Neural cell (in vitro differentiated cells): ENCODE measurements at regions not wholly inside any gene's neighbourhood (a gene's known extent, or its start where the extent isn't known, plus 50 kb on each side); places are given as distances from the start of the nearest gene placed in this dataset.

Experiments used
- H2AFZ ChIP-seq: fragments of 200-600, 300-800 bp; sonication (generic), shearing (Covaris generic); 2 replicates; pipeline ENCODE4 v1.6.0; 2014; ENCODE audit warnings: low read depth, mild to moderate bottlenecking, antibody characterized with exemption, low read length, moderate library complexity
- H3F3A ChIP-seq: fragments of 200-600 bp; shearing (Covaris generic); 2 replicates; pipeline ENCODE4 v1.6.1; 2016; ENCODE audit warnings: mild to moderate bottlenecking, moderate library complexity, mixed read lengths, antibody characterized with exemption, low read length; ENCODE audit not compliant: insufficient read depth, poor library complexity, severe bottlenecking
- H3K27ac ChIP-seq: fragments of 200-600, 300-800 bp; sonication (generic), shearing (Covaris generic); 2 replicates; pipeline ENCODE4 v1.5.1; 2014; ENCODE audit warnings: mild to moderate bottlenecking, low read length, moderate library complexity
- H3K27me3 ChIP-seq: fragments of 300-800, 200-600 bp; sonication (generic), shearing (Covaris generic); 2 replicates; pipeline ENCODE4 v1.6.0; 2014; ENCODE audit warnings: mild to moderate bottlenecking, low read depth, low read length, moderate library complexity; ENCODE audit not compliant: insufficient read depth
- H3K36me3 ChIP-seq: fragments of 300-800, 200-600 bp; sonication (generic), shearing (Covaris generic); 2 replicates; pipeline ENCODE4 v1.5.1; 2014; ENCODE audit warnings: mild to moderate bottlenecking, antibody characterized with exemption, low read length, moderate library complexity; ENCODE audit not compliant: insufficient read depth
- H3K4me2 ChIP-seq: fragments of 300-800, 200-600 bp; sonication (generic), shearing (Covaris generic); 2 replicates; pipeline ENCODE4 v1.6.0; 2014; ENCODE audit warnings: mild to moderate bottlenecking, low read length
- H3K4me3 ChIP-seq: fragments of 300-800, 200-600 bp; sonication (generic), shearing (Covaris generic); 2 replicates; pipeline ENCODE4 v1.5.1; 2014; ENCODE audit warnings: mild to moderate bottlenecking, low read length, moderate library complexity
- H3K79me2 ChIP-seq: fragments of 200-600 bp; shearing (Covaris generic); replicated peaks from 2 replicates; pipeline ENCODE4 v1.6.0; 2014; ENCODE audit warnings: mild to moderate bottlenecking, low read length, moderate library complexity; ENCODE audit not compliant: insufficient read depth
- H3K9ac ChIP-seq: fragments of 300-800, 200-600 bp; sonication (generic), shearing (Covaris generic); 2 replicates; pipeline ENCODE4 v1.6.1; 2016; ENCODE audit warnings: mild to moderate bottlenecking, low read length, mixed read lengths
- H3K9me2 ChIP-seq: fragments of 200-600 bp; shearing (Covaris generic); 2 replicates; pipeline ENCODE4 v1.6.1; 2016; ENCODE audit warnings: mild to moderate bottlenecking, low read length, mixed read lengths; ENCODE audit not compliant: insufficient read depth
- H3K9me3 ChIP-seq: fragments of 200-600, 300-800 bp; sonication (generic), shearing (Covaris generic); 2 replicates; pipeline ENCODE4 v1.6.1; 2016; ENCODE audit warnings: mild to moderate bottlenecking, mixed run types, low read length, moderate library complexity, mixed read lengths
- H4K20me1 ChIP-seq: fragments of 200-600 bp; shearing (Covaris generic); 2 replicates; pipeline ENCODE4 v1.6.1; 2016; ENCODE audit warnings: mild to moderate bottlenecking, mixed run types; ENCODE audit not compliant: insufficient read depth
- EP300 ChIP-seq: fragments of 450-650 bp; conservative IDR thresholded peaks from 2 replicates; pipeline ENCODE4 v1.6.1; 2014; ENCODE audit warnings: antibody characterized with exemption, mild to moderate bottlenecking, moderate library complexity; ENCODE audit not compliant: poor library complexity, severe bottlenecking
- EZH2 ChIP-seq: fragments of 200-600, 300-800 bp; shearing (Covaris generic), sonication (generic); IDR thresholded peaks from 2 replicates; pipeline ENCODE4 v1.6.1; 2014; ENCODE audit warnings: antibody characterized with exemption, low read length, borderline replicate concordance, mild to moderate bottlenecking; ENCODE audit not compliant: insufficient read depth, poor library complexity, severe bottlenecking
- MXI1 ChIP-seq: fragments of 450-650 bp; conservative IDR thresholded peaks from 2 replicates; pipeline ENCODE4 v1.6.1; 2014; ENCODE audit warnings: antibody characterized with exemption, mild to moderate bottlenecking; ENCODE audit not compliant: poor library complexity, severe bottlenecking
- POLR2AphosphoS5 ChIP-seq: IDR thresholded peaks from 2 replicates; pipeline ENCODE4 v1.6.1; 2012
- RAD21 ChIP-seq: fragments of 450-650 bp; conservative IDR thresholded peaks from 2 replicates; pipeline ENCODE4 v1.6.1; 2014; ENCODE audit warnings: antibody characterized with exemption, mild to moderate bottlenecking, moderate library complexity
- REST ChIP-seq: IDR thresholded peaks from 2 replicates; pipeline ENCODE4 v1.6.1; 2012; ENCODE audit warnings: borderline replicate concordance
- SMC3 ChIP-seq: fragments of 450-650 bp; conservative IDR thresholded peaks from 2 replicates; pipeline ENCODE4 v1.6.1; 2014; ENCODE audit warnings: antibody characterized with exemption, mild to moderate bottlenecking, moderate library complexity; ENCODE audit not compliant: poor library complexity
- TAF1 ChIP-seq: IDR thresholded peaks from 2 replicates; pipeline ENCODE4 v1.6.1; 2012; ENCODE audit warnings: low read depth
- TF ChIP-seq, protein P1 (sequence below): fragments of 450-650 bp; IDR thresholded peaks from 2 replicates; pipeline ENCODE4 v1.5.1; 2014; ENCODE audit warnings: antibody characterized with exemption, mild to moderate bottlenecking, moderate library complexity; ENCODE audit not compliant: poor library complexity, severe bottlenecking

DNA sequence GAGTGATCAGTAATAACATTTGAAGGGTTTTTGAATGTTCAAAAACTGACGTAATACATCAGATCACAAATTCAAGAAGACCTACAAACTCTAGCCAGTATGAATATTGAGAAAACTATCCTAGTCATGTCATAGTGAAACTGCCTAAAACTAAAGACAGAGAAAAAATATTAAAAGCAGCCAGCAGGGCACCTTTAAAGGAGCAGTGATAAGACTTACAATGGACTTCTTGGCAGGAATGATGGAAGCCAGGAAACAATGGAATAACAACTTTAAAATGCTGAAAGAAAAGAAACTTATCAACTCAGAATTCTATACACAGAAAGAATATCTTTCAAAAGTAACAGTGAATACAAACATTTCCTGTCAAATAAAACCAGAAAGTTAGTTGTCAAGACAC, 78.3 kb upstream of the CTBP2 start:
- Histone ChIP-seq H3K27ac (no peak overlapping the region), H3K4me2 (no peak overlapping the region), H2AFZ (no peak overlapping the region), H3K4me3 (no peak overlapping the region), H3F3A (no peaks in the 10 kb centered on the region), H3K36me3 (no peaks in the 10 kb centered on the region), H3K9me2 (no peaks in the 10 kb centered on the region), H3K27me3 (no peaks in the 10 kb centered on the region), H3K9ac (no peak overlapping the region), H4K20me1 (no peaks in the 10 kb centered on the region), H3K79me2 (no peaks in the 10 kb centered on the region), H3K9me3 (no peaks in the 10 kb centered on the region)
- TF ChIP-seq RAD21 (no peak), MXI1 (no peak), REST (no peak), EP300 (no peak), SMC3 (no peak), EZH2 (no peak), TAF1 (no peak), POLR2AphosphoS5 (no peak)
- TF ChIP-seq, protein P1, sequence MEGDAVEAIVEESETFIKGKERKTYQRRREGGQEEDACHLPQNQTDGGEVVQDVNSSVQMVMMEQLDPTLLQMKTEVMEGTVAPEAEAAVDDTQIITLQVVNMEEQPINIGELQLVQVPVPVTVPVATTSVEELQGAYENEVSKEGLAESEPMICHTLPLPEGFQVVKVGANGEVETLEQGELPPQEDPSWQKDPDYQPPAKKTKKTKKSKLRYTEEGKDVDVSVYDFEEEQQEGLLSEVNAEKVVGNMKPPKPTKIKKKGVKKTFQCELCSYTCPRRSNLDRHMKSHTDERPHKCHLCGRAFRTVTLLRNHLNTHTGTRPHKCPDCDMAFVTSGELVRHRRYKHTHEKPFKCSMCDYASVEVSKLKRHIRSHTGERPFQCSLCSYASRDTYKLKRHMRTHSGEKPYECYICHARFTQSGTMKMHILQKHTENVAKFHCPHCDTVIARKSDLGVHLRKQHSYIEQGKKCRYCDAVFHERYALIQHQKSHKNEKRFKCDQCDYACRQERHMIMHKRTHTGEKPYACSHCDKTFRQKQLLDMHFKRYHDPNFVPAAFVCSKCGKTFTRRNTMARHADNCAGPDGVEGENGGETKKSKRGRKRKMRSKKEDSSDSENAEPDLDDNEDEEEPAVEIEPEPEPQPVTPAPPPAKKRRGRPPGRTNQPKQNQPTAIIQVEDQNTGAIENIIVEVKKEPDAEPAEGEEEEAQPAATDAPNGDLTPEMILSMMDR, result no peak

DNA sequence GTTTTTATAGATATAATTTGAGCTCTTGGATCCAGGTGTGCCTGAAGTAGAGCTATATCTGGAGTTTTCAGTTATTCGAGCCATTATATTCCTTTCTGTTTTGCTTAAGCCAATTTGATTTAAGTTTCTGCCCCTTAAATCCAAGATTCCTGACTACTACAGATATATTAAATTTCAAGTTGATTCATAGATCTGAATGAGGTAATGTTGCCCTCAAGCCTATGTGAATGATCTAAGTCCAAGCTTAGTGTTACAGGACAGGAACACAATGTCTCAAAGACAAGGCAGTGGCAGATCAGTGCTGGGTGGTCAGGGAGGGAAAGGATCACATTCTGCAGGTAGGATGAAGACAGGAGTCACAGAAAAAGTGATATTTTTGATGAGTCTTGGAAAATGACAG, 75.7 kb upstream of the CTBP2 start:
- Histone ChIP-seq H4K20me1 (no peaks in the 10 kb centered on the region), H3K9me3 (no peaks in the 10 kb centered on the region), H3K9ac (no peak overlapping the region), H3K9me2 (no peaks in the 10 kb centered on the region), H3K79me2 (no peaks in the 10 kb centered on the region), H3K4me2 (no peak overlapping the region), H3K36me3 (no peaks in the 10 kb centered on the region), H3K27ac (no peak overlapping the region), H3K27me3 (no peaks in the 10 kb centered on the region), H3F3A (no peaks in the 10 kb centered on the region), H3K4me3 (no peak overlapping the region), H2AFZ (no peak overlapping the region)
- TF ChIP-seq POLR2AphosphoS5 (no peak), SMC3 (no peak), RAD21 (no peak), TAF1 (no peak), EP300 (no peak), REST (no peak), MXI1 (no peak), EZH2 (no peak)
- TF ChIP-seq, protein P1, result no peak
